CD4-positive, CD25-positive, alpha-beta regulatory T cell (primary cell): ENCODE measurements at regions not wholly inside any gene's neighbourhood (a gene's known extent, or its start where the extent isn't known, plus 50 kb on each side); places are given as distances from the start of the nearest gene placed in this dataset.

Experiments
- ATAC-seq, 2 donors: fragments of 150-1000 bp; cut with Tn5 transposase; one replicate each; pipeline ENCODE4 v1.10.0; 2021; ENCODE audit warnings: low read depth in 2 of 2, moderate number of reproducible peaks in 2 of 2, moderate library complexity in 1 of 2
- DNase-seq, 3 donors: peaks; one replicate each; pipeline versions ENCODE4 v3.0.0 to v3.0.0-alpha.2; 2012 to 2022; ENCODE audit warnings: mixed read lengths in 1 of 3
- H3K27ac ChIP-seq: one replicate; pipeline ENCODE4 v1.7.0; 2013; ENCODE audit warnings: mild to moderate bottlenecking, low read length; ENCODE audit not compliant: insufficient read depth, poor library complexity, severe bottlenecking
- H3K27me3 ChIP-seq: one replicate; pipeline ENCODE4 v1.7.0; 2013; ENCODE audit warnings: low read length; ENCODE audit not compliant: control insufficient read depth, insufficient read depth
- H3K36me3 ChIP-seq: one replicate; pipeline ENCODE4 v1.7.0; 2013; ENCODE audit warnings: mild to moderate bottlenecking, low read length, moderate library complexity; ENCODE audit not compliant: control insufficient read depth, insufficient read depth
- H3K4me1 ChIP-seq: 2 replicates; pipeline ENCODE4 v1.7.0; 2013; ENCODE audit warnings: mild to moderate bottlenecking, low read length; ENCODE audit not compliant: insufficient read depth, control insufficient read depth, poor library complexity, severe bottlenecking
- H3K4me3 ChIP-seq: one replicate; pipeline ENCODE4 v1.7.0; 2013; ENCODE audit warnings: low read depth, mild to moderate bottlenecking, low read length, moderate library complexity
- H3K9me3 ChIP-seq, 2 experiments: 1 replicate in 1 of 2; 2 replicates in 1 of 2; pipeline ENCODE4 v1.7.0; 2013; ENCODE audit warnings: low read length in 2 of 2, mild to moderate bottlenecking in 1 of 2, moderate library complexity in 1 of 2; ENCODE audit not compliant: control insufficient read depth in 2 of 2
- H3K27ac Mint-ChIP-seq, 3 donors: one replicate each; pipeline ENCODE4 v1.8.0; 2020 to 2022; ENCODE audit warnings: mild to moderate bottlenecking in 3 of 3, mixed read lengths in 3 of 3, moderate library complexity in 2 of 3
- H3K27me3 Mint-ChIP-seq: one replicate; pipeline ENCODE4 v1.8.0; 2022; ENCODE audit warnings: mild to moderate bottlenecking, mixed read lengths
- H3K36me3 Mint-ChIP-seq: one replicate; pipeline ENCODE4 v1.8.0; 2020; ENCODE audit warnings: mixed read lengths
- H3K4me1 Mint-ChIP-seq, 4 donors: one replicate each; pipeline ENCODE4 v1.8.0; 2020 to 2022; ENCODE audit warnings: mixed read lengths in 4 of 4, mild to moderate bottlenecking in 1 of 4
- H3K4me3 Mint-ChIP-seq, 4 donors: one replicate each; pipeline ENCODE4 v1.8.0; 2020 to 2022; ENCODE audit warnings: mild to moderate bottlenecking in 4 of 4, mixed read lengths in 4 of 4, moderate library complexity in 3 of 4
- H3K9me3 Mint-ChIP-seq, 7 donors: one replicate each; pipeline ENCODE4 v1.8.0; 2020 to 2022; ENCODE audit warnings: mixed read lengths in 7 of 7, mild to moderate bottlenecking in 3 of 7, moderate library complexity in 2 of 7

DNA sequence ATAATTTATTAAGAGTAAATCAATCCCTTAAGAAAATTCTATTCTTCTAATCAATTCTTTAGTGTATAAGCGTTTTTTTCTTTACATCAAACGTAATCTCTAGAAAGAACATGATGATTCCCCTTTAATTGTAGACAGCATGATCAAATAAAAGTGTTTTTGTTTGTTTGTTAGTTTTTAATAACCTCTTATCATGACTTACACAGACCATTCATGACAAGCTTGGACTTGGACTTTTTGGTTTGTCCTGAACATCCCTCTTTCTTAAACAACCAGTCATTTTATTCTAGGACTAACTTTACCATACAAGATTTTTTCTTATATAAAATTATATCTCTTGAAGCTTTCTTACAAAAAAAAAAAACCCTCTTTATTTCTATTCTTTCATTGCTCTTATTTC lies 344.6 kb upstream of the SPOCK3 start:
- no peak overlapping the region for H3K27ac Mint-ChIP-seq
- H3K4me1 ChIP-seq: no peaks in the 10 kb centered on the region
- H3K4me1 Mint-ChIP-seq: no peaks in the 10 kb centered on the region
- no peak overlapping the region for H3K4me3 ChIP-seq
- ATAC-seq: no peak
- H3K9me3 Mint-ChIP-seq: peaks cover 4 to 12% (median 7%) of the 10 kb centered on the region in 7 donors
- no peaks in the 10 kb centered on the region for H3K9me3 ChIP-seq
- no peaks in the 10 kb centered on the region for H3K27me3 Mint-ChIP-seq
- no peaks in the 10 kb centered on the region for H3K36me3 Mint-ChIP-seq
- no peak for DNase-seq
- H3K36me3 ChIP-seq: no peaks in the 10 kb centered on the region
- H3K27ac ChIP-seq: no peak overlapping the region
- H3K27me3 ChIP-seq: no peaks in the 10 kb centered on the region
- H3K4me3 Mint-ChIP-seq: no peak overlapping the region

GRCh38 chr4:167581449-167581965 lies 347.2 kb upstream of the SPOCK3 start:
- H3K27ac Mint-ChIP-seq: no peak overlapping the region
- H3K27ac ChIP-seq: no peak overlapping the region
- H3K27me3 ChIP-seq: no peaks in the 10 kb centered on the region
- H3K27me3 Mint-ChIP-seq: no peaks in the 10 kb centered on the region
- H3K4me3 ChIP-seq: no peak overlapping the region
- no peaks in the 10 kb centered on the region for H3K36me3 ChIP-seq
- H3K4me1 ChIP-seq: no peaks in the 10 kb centered on the region
- H3K9me3 ChIP-seq: no peaks in the 10 kb centered on the region
- H3K4me1 Mint-ChIP-seq: no peaks in the 10 kb centered on the region
- ATAC-seq (no peak), DNase-seq (no peak)
- no peak overlapping the region for H3K4me3 Mint-ChIP-seq
- H3K9me3 Mint-ChIP-seq: peaks cover 6 to 9% (median 7%) of the 10 kb centered on the region in 7 donors
- no peaks in the 10 kb centered on the region for H3K36me3 Mint-ChIP-seq

GRCh38 chr4:167587361-167587760 lies 353.1 kb upstream of the SPOCK3 start:
- H3K4me1 ChIP-seq: no peaks in the 10 kb centered on the region
- no peak overlapping the region for H3K4me3 Mint-ChIP-seq
- H3K27ac ChIP-seq: no peak overlapping the region
- no peak for ATAC-seq
- H3K9me3 Mint-ChIP-seq: peaks cover 6 to 11% (median 7%) of the 10 kb centered on the region in 7 donors
- no peak overlapping the region for H3K4me3 ChIP-seq
- H3K36me3 Mint-ChIP-seq: no peaks in the 10 kb centered on the region
- DNase-seq: no peak
- no peaks in the 10 kb centered on the region for H3K4me1 Mint-ChIP-seq
- H3K27ac Mint-ChIP-seq: no peak overlapping the region
- H3K27me3 ChIP-seq: no peaks in the 10 kb centered on the region
- H3K9me3 ChIP-seq: no peaks in the 10 kb centered on the region
- no peaks in the 10 kb centered on the region for H3K27me3 Mint-ChIP-seq
- H3K36me3 ChIP-seq: no peaks in the 10 kb centered on the region

- no peaks in the 10 kb centered on the region for H3K27me3 ChIP-seq
- no peaks in the 10 kb centered on the region for H3K27me3 Mint-ChIP-seq
- no peaks in the 10 kb centered on the region for H3K4me1 Mint-ChIP-seq
- H3K9me3 Mint-ChIP-seq: peaks cover 0 to 13% (median 0%) of the 10 kb centered on the region in 7 donors
- ATAC-seq (no peak), DNase-seq (no peak)
- no peak overlapping the region for H3K4me3 Mint-ChIP-seq
- no peaks in the 10 kb centered on the region for H3K4me1 ChIP-seq
- no peaks in the 10 kb centered on the region for H3K9me3 ChIP-seq
- no peaks in the 10 kb centered on the region for H3K36me3 Mint-ChIP-seq
- H3K4me3 ChIP-seq: no peak overlapping the region
- H3K27ac ChIP-seq: no peak overlapping the region
- no peak overlapping the region for H3K27ac Mint-ChIP-seq
- H3K36me3 ChIP-seq: no peaks in the 10 kb centered on the region
These were observed 361.6 kb upstream of the SPOCK3 start for GRCh38 chr4:167595898-167596297.

DNA sequence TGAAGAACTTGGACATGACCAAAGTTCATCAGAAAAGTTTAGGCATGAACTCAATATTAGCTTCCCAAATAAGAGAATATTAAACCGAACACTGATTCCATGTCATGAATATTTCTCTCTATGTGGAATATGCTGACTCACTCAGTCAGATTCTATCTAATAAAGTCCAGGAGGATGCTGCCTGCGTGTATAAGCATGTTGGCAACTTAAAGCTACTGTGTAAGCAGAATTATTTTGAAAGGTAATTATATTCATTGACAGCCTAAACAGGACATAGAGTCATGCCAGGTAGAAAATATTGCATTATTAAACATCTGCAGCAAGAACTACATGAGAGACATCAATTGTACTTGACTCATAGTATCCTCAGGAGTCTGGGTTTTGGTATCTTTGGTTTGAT lies 367.9 kb upstream of the SPOCK3 start:
- H3K27me3 Mint-ChIP-seq: no peaks in the 10 kb centered on the region
- DNase-seq (no peak), ATAC-seq (no peak)
- Histone ChIP-seq H3K4me1 (no peaks in the 10 kb centered on the region), H3K27me3 (no peaks in the 10 kb centered on the region), H3K9me3 (no peaks in the 10 kb centered on the region), H3K4me3 (no peak overlapping the region), H3K36me3 (no peaks in the 10 kb centered on the region), H3K27ac (no peak overlapping the region)
- H3K36me3 Mint-ChIP-seq: no peaks in the 10 kb centered on the region
- H3K9me3 Mint-ChIP-seq: peaks cover 0 to 12% (median 2%) of the 10 kb centered on the region in 7 donors
- no peak overlapping the region for H3K4me3 Mint-ChIP-seq
- H3K4me1 Mint-ChIP-seq: no peaks in the 10 kb centered on the region
- H3K27ac Mint-ChIP-seq: no peak overlapping the region

GRCh38 chr4:167606551-167606950 lies 372.3 kb upstream of the SPOCK3 start:
- DNase-seq: no peak
- H3K36me3 ChIP-seq: no peaks in the 10 kb centered on the region
- Mint-ChIP-seq H3K9me3 (peaks cover 0 to 10% (median 2%) of the 10 kb centered on the region in 7 donors), H3K27ac (no peak overlapping the region), H3K4me1 (no peaks in the 10 kb centered on the region), H3K27me3 (no peaks in the 10 kb centered on the region), H3K36me3 (no peaks in the 10 kb centered on the region), H3K4me3 (no peak overlapping the region)
- no peaks in the 10 kb centered on the region for H3K9me3 ChIP-seq
- no peak overlapping the region for H3K4me3 ChIP-seq
- no peak overlapping the region for H3K27ac ChIP-seq
- no peaks in the 10 kb centered on the region for H3K4me1 ChIP-seq
- H3K27me3 ChIP-seq: no peaks in the 10 kb centered on the region
- no peak for ATAC-seq

GRCh38 chr4:167613381-167613780 lies 379.1 kb upstream of the SPOCK3 start:
- DNase-seq (no peak), ATAC-seq (no peak)
- Histone ChIP-seq H3K4me3 (no peak overlapping the region), H3K27me3 (no peaks in the 10 kb centered on the region), H3K9me3 (no peaks in the 10 kb centered on the region), H3K4me1 (no peaks in the 10 kb centered on the region), H3K27ac (no peak overlapping the region), H3K36me3 (no peaks in the 10 kb centered on the region)
- Mint-ChIP-seq H3K36me3 (no peaks in the 10 kb centered on the region), H3K27ac (no peak overlapping the region), H3K9me3 (peaks cover 0 to 3% (median 0%) of the 10 kb centered on the region in 7 donors), H3K4me3 (no peak overlapping the region), H3K4me1 (no peaks in the 10 kb centered on the region), H3K27me3 (no peaks in the 10 kb centered on the region)

GRCh38 chr4:167614866-167615265 lies 380.6 kb upstream of the SPOCK3 start:
- Histone ChIP-seq H3K9me3 (no peaks in the 10 kb centered on the region), H3K27me3 (no peaks in the 10 kb centered on the region), H3K36me3 (no peaks in the 10 kb centered on the region), H3K4me1 (no peaks in the 10 kb centered on the region), H3K4me3 (no peak overlapping the region), H3K27ac (no peak overlapping the region)
- DNase-seq (no peak), ATAC-seq (no peak)
- Mint-ChIP-seq H3K4me3 (no peak overlapping the region), H3K36me3 (no peaks in the 10 kb centered on the region), H3K4me1 (no peaks in the 10 kb centered on the region), H3K27me3 (no peaks in the 10 kb centered on the region), H3K27ac (no peak overlapping the region), H3K9me3 (peaks cover 0 to 4% (median 2%) of the 10 kb centered on the region in 7 donors)
